ENCODE measurements at regions not wholly inside any gene's neighbourhood (a gene's known extent, or its start where the extent isn't known, plus 50 kb on each side); places are given as distances from the start of the nearest gene placed in this dataset.
"Not testable (repeated sequence)": the region's sequence is repeated elsewhere in the genome, so short reads cannot be mapped to it uniquely, and the experiment has no call there.

- peaks cover 20% of the 10 kb centered on the region for H3K4me1 ChIP-seq (ENCODE audit: insufficient read depth, low read length)
- H3K4me3 ChIP-seq (ENCODE audit: low read length), result no peak overlapping the region
- no peaks in the 10 kb centered on the region for H3K9me3 ChIP-seq (ENCODE audit: low read depth, low read length)
- H3K27me3 ChIP-seq (ENCODE audit: insufficient read depth, low read length), result no peaks in the 10 kb centered on the region
Observed at GRCh38 chr4:123229286-123229685, 167.3 kb upstream of the SPRY1 start.

- Histone ChIP-seq H3K27me3 (ENCODE audit: insufficient read depth, low read length) (no peaks in the 10 kb centered on the region), H3K4me1 (ENCODE audit: insufficient read depth, low read length) (peaks cover 20% of the 10 kb centered on the region), H3K4me3 (ENCODE audit: low read length) (no peak overlapping the region), H3K9me3 (ENCODE audit: low read depth, low read length) (no peaks in the 10 kb centered on the region)
Observed at GRCh38 chr4:123230061-123230460, 166.5 kb upstream of the SPRY1 start.

DNA sequence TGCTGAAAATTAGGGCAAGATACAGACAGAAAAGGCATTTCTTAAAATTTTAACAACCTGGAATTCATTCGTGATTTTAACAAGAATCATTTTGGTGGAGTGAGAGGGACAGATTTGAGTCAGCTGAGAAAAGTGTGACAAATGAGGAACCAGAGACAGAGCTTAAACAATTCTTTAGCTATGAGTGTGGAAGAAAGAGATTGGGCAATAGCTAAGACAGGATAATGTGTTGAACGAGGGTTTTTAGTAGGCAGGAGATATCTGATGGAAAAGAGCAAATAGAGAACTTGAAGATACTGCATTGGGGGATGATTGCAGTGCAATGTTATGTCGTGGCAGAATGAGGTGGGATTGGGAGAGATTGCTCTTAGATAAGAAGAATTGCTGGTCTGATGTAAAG lies 164.2 kb upstream of the SPRY1 start:
- Histone ChIP-seq H3K9me3 (ENCODE audit: low read depth, low read length) (no peaks in the 10 kb centered on the region), H3K27me3 (ENCODE audit: insufficient read depth, low read length) (no peaks in the 10 kb centered on the region), H3K4me3 (ENCODE audit: low read length) (no peak overlapping the region), H3K4me1 (ENCODE audit: insufficient read depth, low read length) (peaks cover 20% of the 10 kb centered on the region)

DNA sequence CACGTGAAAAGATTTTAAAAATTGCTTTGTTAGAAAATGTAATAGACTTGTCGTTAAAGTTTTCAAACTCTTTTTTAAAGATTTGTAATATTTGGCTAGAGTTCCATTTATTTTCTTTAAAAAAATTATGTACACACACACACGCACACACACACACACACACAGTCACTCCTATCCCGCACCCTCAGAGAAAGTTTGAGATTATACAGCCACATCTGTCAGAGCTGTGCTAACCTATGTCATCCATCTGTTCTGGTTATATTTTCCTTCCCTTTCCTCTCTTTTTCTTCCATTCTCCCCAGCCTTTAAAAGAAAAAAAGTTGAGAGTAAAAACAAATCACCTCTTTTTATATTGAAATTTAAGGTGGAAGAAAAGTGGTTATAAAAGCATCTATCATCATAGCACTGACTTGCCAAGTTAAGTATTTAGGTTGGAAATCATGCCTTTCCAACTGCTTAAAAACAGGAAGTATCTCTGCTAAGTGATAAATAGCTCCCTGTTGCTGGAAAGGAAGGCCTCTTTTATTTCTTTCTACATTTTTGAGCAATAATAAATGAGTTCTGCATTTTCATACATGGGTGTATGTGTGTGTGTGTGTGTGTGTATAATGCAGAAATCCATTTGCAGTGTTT lies 163.3 kb upstream of the SPRY1 start:
- Histone ChIP-seq H3K4me3 (ENCODE audit: low read length) (no peak overlapping the region), H3K27me3 (ENCODE audit: insufficient read depth, low read length) (no peaks in the 10 kb centered on the region), H3K9me3 (ENCODE audit: low read depth, low read length) (no peaks in the 10 kb centered on the region), H3K4me1 (ENCODE audit: insufficient read depth, low read length) (peaks cover 20% of the 10 kb centered on the region)

DNA sequence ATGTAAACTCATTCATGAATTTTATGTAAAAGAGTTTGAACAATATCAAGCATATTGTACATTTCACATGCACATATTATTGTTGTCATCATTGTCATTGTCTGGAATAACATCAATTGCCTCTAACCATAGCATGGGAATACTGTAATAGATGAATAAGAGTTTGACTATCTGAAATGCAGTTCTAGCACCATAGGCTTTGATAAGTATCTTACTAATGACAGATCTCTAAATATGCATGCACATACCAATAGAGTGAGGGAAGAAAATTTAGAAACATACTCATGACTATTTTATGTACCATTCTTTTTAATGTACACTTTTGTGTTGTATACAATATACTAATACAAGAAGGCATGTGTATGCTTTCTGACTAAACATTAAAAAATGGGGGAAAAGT lies 161.6 kb upstream of the SPRY1 start:
- Histone ChIP-seq H3K4me1 (ENCODE audit: insufficient read depth, low read length) (peaks cover 20% of the 10 kb centered on the region), H3K4me3 (ENCODE audit: low read length) (no peak overlapping the region), H3K9me3 (ENCODE audit: low read depth, low read length) (no peaks in the 10 kb centered on the region), H3K27me3 (ENCODE audit: insufficient read depth, low read length) (no peaks in the 10 kb centered on the region)

DNA sequence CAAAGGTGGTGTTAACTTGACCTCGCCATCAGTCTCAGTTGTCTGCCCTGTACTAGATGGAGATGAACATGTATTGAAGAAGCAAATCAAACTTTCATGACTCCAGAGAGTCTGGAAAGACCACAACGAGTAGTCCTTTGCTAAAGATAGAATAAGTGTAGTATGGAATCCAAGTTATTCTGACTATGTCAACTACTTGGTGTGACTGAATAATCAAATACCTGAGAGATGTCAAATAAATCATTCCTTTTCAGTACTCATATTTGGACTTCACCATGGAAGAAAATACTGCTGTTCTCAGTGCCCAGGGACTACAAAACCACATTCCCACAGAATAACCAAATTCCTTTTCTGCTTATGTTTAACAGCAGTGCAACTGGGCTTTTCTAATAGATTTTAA lies 161.2 kb upstream of the SPRY1 start:
- Histone ChIP-seq H3K27me3 (ENCODE audit: insufficient read depth, low read length) (no peaks in the 10 kb centered on the region), H3K9me3 (ENCODE audit: low read depth, low read length) (no peaks in the 10 kb centered on the region), H3K4me3 (ENCODE audit: low read length) (no peak overlapping the region), H3K4me1 (ENCODE audit: insufficient read depth, low read length) (peaks cover 20% of the 10 kb centered on the region)

GRCh38 chr4:123236606-123237005 lies 160.0 kb upstream of the SPRY1 start:
- no peaks in the 10 kb centered on the region for H3K9me3 ChIP-seq (ENCODE audit: low read depth, low read length)
- no peak overlapping the region for H3K4me3 ChIP-seq (ENCODE audit: low read length)
- no peaks in the 10 kb centered on the region for H3K27me3 ChIP-seq (ENCODE audit: insufficient read depth, low read length)
- peaks cover 20% of the 10 kb centered on the region for H3K4me1 ChIP-seq (ENCODE audit: insufficient read depth, low read length)

GRCh38 chr4:123240286-123240685 lies 156.3 kb upstream of the SPRY1 start:
- not testable (repeated sequence) for H3K4me3 ChIP-seq (ENCODE audit: low read length); H3K4me1 ChIP-seq (ENCODE audit: insufficient read depth, low read length); H3K9me3 ChIP-seq (ENCODE audit: low read depth, low read length); H3K27me3 ChIP-seq (ENCODE audit: insufficient read depth, low read length)

- not testable (repeated sequence) for H3K9me3 ChIP-seq (ENCODE audit: low read depth, low read length); H3K4me3 ChIP-seq (ENCODE audit: low read length); H3K27me3 ChIP-seq (ENCODE audit: insufficient read depth, low read length); H3K4me1 ChIP-seq (ENCODE audit: insufficient read depth, low read length)
Observed at GRCh38 chr4:123243220-123243619, 153.4 kb upstream of the SPRY1 start.

DNA sequence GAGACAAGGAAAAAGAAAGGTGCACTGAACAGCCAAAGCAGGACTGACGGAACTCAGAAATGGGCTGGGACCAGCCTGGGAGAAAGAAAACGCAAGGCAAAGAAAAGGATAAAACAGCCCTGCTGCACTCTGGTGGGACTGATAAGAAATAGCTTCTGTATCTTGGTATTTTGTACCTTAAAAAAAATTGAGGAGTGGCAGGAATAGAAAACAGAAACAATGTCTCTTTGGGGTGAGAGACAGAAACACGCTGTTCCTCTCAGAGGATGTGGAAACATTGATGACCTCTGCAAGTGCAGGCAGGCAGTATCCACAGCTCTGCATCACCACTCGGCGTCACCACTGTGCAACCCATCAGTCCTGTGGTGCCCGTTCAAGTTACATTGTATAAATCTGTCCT lies 152.5 kb upstream of the SPRY1 start:
- Histone ChIP-seq H3K4me3 (ENCODE audit: low read length) (no peak overlapping the region), H3K4me1 (ENCODE audit: insufficient read depth, low read length) (peaks cover 3% of the 10 kb centered on the region), H3K27me3 (ENCODE audit: insufficient read depth, low read length) (no peaks in the 10 kb centered on the region), H3K9me3 (ENCODE audit: low read depth, low read length) (no peaks in the 10 kb centered on the region)

DNA sequence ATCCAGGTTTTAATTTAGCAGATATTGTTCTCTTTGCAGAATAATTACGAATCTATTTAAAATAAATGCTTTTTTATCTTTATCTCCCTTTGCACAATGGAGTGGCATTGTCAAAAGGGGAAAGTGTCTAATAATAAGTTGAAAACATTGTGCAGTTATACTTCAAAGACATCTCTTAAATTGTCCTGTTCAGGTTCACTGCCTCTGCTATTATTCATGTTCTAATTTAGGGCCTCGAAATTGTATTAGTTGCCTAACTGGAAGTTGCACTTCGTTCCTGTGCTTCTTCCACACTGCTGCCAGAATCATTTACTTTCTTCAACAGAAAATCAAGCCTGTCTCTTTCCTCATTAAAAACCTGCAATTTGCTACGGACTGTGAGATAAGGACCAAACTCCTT lies 150.5 kb upstream of the SPRY1 start:
- H3K4me3 ChIP-seq (ENCODE audit: low read length), result no peak overlapping the region
- peaks cover 3% of the 10 kb centered on the region for H3K4me1 ChIP-seq (ENCODE audit: insufficient read depth, low read length)
- H3K9me3 ChIP-seq (ENCODE audit: low read depth, low read length), result no peaks in the 10 kb centered on the region
- no peaks in the 10 kb centered on the region for H3K27me3 ChIP-seq (ENCODE audit: insufficient read depth, low read length)

GRCh38 chr4:123248085-123248659 lies 148.4 kb upstream of the SPRY1 start:
- H3K4me1 ChIP-seq (ENCODE audit: insufficient read depth, low read length), result peaks cover 3% of the 10 kb centered on the region
- H3K9me3 ChIP-seq (ENCODE audit: low read depth, low read length), result no peaks in the 10 kb centered on the region
- no peaks in the 10 kb centered on the region for H3K27me3 ChIP-seq (ENCODE audit: insufficient read depth, low read length)
- H3K4me3 ChIP-seq (ENCODE audit: low read length), result no peak overlapping the region

GRCh38 chr4:123249821-123250220 lies 146.8 kb upstream of the SPRY1 start:
- Histone ChIP-seq H3K4me1 (ENCODE audit: insufficient read depth, low read length) (no peaks in the 10 kb centered on the region), H3K4me3 (ENCODE audit: low read length) (no peak overlapping the region), H3K27me3 (ENCODE audit: insufficient read depth, low read length) (no peaks in the 10 kb centered on the region), H3K9me3 (ENCODE audit: low read depth, low read length) (no peaks in the 10 kb centered on the region)

- no peak overlapping the region for H3K4me3 ChIP-seq (ENCODE audit: low read length)
- H3K4me1 ChIP-seq (ENCODE audit: insufficient read depth, low read length), result no peaks in the 10 kb centered on the region
- H3K27me3 ChIP-seq (ENCODE audit: insufficient read depth, low read length), result no peaks in the 10 kb centered on the region
- H3K9me3 ChIP-seq (ENCODE audit: low read depth, low read length), result no peaks in the 10 kb centered on the region
Observed at GRCh38 chr4:123250843-123251242, 145.8 kb upstream of the SPRY1 start.

- Histone ChIP-seq H3K4me1 (ENCODE audit: insufficient read depth, low read length) (peaks cover 8% of the 10 kb centered on the region), H3K27me3 (ENCODE audit: insufficient read depth, low read length) (no peaks in the 10 kb centered on the region), H3K9me3 (ENCODE audit: low read depth, low read length) (no peaks in the 10 kb centered on the region), H3K4me3 (ENCODE audit: low read length) (no peak overlapping the region)
Observed at GRCh38 chr4:123255971-123256370, 140.6 kb upstream of the SPRY1 start.

GRCh38 chr4:123256901-123257300 lies 139.7 kb upstream of the SPRY1 start:
- Histone ChIP-seq H3K4me1 (ENCODE audit: insufficient read depth, low read length) (peaks cover 8% of the 10 kb centered on the region), H3K4me3 (ENCODE audit: low read length) (no peak overlapping the region), H3K9me3 (ENCODE audit: low read depth, low read length) (no peaks in the 10 kb centered on the region), H3K27me3 (ENCODE audit: insufficient read depth, low read length) (no peaks in the 10 kb centered on the region)
